ENCODE measurements at regions not wholly inside any gene's neighbourhood (a gene's known extent, or its start where the extent isn't known, plus 50 kb on each side); places are given as distances from the start of the nearest gene placed in this dataset.
A peak's percentile ranks its signal among the peaks of the same experiment; 100 is the strongest.
"Not testable (repeated sequence)": the region's sequence is repeated elsewhere in the genome, so short reads cannot be mapped to it uniquely, and the experiment has no call there.

- no peak for TF ChIP-seq CTCF (IDR thresholded peaks at IDR 0.05; ENCODE audit: insufficient read depth, low read length)
- DNase-seq (ENCODE audit: low read depth in 1 of 2, low spot score in 1 of 2) = no peak
- H3K27ac ChIP-seq (replicated peaks) = no peak overlapping the region
- H3K4me3 ChIP-seq (replicated peaks; ENCODE audit: insufficient read depth, low read length) = no peak overlapping the region
- no peaks in the 10 kb centered on the region for H3K27me3 ChIP-seq (ENCODE audit: insufficient read depth, poor library complexity, severe bottlenecking)
Measured at GRCh38 chr18:43830947-43831346, 553.7 kb upstream of the SYT4 start.

DNA sequence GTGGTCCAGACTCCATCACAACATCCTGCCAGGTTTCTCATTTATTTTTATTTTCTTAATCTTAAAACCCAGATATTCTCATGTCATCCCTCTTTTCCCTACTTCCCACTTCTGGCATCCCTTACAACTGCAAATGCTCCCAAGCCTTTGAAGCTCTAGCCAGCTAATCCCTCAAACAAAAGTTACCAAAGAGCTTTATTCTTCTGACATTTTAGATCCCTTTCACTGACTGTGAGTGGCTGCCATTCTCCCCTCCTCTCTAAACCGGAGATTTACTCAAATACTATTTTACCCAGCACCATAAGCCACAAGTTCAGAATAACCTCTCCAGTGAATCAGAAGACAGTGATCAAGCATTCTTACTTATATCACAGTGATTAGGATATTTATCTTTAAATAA, 569.0 kb upstream of the SYT4 start:
- peaks cover 2% of the 10 kb centered on the region for H3K27me3 ChIP-seq (ENCODE audit: insufficient read depth, poor library complexity, severe bottlenecking)
- TF ChIP-seq, protein P1, sequence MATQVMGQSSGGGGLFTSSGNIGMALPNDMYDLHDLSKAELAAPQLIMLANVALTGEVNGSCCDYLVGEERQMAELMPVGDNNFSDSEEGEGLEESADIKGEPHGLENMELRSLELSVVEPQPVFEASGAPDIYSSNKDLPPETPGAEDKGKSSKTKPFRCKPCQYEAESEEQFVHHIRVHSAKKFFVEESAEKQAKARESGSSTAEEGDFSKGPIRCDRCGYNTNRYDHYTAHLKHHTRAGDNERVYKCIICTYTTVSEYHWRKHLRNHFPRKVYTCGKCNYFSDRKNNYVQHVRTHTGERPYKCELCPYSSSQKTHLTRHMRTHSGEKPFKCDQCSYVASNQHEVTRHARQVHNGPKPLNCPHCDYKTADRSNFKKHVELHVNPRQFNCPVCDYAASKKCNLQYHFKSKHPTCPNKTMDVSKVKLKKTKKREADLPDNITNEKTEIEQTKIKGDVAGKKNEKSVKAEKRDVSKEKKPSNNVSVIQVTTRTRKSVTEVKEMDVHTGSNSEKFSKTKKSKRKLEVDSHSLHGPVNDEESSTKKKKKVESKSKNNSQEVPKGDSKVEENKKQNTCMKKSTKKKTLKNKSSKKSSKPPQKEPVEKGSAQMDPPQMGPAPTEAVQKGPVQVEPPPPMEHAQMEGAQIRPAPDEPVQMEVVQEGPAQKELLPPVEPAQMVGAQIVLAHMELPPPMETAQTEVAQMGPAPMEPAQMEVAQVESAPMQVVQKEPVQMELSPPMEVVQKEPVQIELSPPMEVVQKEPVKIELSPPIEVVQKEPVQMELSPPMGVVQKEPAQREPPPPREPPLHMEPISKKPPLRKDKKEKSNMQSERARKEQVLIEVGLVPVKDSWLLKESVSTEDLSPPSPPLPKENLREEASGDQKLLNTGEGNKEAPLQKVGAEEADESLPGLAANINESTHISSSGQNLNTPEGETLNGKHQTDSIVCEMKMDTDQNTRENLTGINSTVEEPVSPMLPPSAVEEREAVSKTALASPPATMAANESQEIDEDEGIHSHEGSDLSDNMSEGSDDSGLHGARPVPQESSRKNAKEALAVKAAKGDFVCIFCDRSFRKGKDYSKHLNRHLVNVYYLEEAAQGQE (IDR thresholded peaks at IDR 0.05; ENCODE audit: insufficient replicate concordance, low read depth) = no peak
- TF ChIP-seq GABPA (IDR thresholded peaks at IDR 0.05; ENCODE audit: low read depth) = no peak
- no peak for TF ChIP-seq CTCF (IDR thresholded peaks at IDR 0.05; ENCODE audit: insufficient read depth, low read length)
- TF ChIP-seq SPI1 (IDR thresholded peaks at IDR 0.05; ENCODE audit: borderline replicate concordance, low read depth) = no peak
- no peak for TF ChIP-seq POLR2AphosphoS5 (IDR thresholded peaks at IDR 0.05; ENCODE audit: low read depth)
- DNase-seq (ENCODE audit: low read depth in 1 of 2, low spot score in 1 of 2) = no peak
- H3K4me3 ChIP-seq (replicated peaks; ENCODE audit: insufficient read depth, low read length) = no peak overlapping the region
- H3K27ac ChIP-seq (replicated peaks) = no peak overlapping the region

DNA sequence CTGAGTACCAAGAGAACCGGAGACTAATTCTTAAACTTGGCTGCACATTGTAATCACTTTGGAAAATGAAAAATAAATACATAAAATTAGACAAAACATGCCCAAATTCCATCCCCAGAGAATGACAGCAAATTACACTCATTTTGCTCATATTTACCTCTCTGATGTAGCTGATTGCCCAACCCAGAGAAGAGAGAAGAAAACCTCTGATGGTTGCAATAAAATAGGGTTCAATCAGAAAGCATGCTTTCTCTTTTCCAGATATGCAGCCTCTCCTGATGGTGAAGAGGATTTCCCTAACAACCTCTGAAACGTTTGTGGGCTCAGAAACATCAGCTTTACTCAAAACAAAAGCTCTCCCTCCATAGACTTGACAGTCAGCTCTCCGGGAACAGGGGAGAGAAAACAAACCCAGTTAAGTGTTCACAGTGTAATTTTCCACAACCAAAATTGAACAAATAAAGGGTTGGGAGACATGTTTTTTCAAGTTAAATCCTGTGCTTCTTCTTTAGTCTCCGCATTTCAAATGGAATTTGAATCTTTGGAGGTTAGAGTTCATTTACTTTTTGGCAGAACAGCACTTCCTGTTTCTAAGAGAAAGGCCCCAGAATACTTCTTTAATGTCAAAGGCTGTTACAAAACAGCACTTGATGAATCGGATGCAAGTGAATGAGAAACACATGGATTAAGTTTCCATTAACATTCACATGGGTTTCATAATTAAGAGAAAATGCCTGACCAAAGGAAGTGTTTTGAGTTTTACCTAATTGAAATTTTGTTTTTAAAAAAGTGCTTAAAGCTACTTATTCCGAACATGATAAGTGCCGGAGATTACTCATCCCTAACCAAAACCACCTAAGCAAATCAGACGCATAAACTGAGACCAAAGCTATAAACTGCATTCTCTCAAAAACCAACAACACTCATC, 570.1 kb upstream of the SYT4 start:
- DNase-seq (ENCODE audit: low read depth in 1 of 2, low spot score in 1 of 2) = no peak
- peaks cover 2% of the 10 kb centered on the region for H3K27me3 ChIP-seq (ENCODE audit: insufficient read depth, poor library complexity, severe bottlenecking)
- no peak overlapping the region for H3K27ac ChIP-seq (replicated peaks)
- H3K4me3 ChIP-seq (replicated peaks; ENCODE audit: insufficient read depth, low read length) = no peak overlapping the region
- TF ChIP-seq SPI1 (IDR thresholded peaks at IDR 0.05; ENCODE audit: borderline replicate concordance, low read depth) = peak; percentile 79
- TF ChIP-seq GABPA (IDR thresholded peaks at IDR 0.05; ENCODE audit: low read depth) = no peak

GRCh38 chr18:43849831-43850230, 572.5 kb upstream of the SYT4 start:
- H3K4me3 ChIP-seq (replicated peaks; ENCODE audit: insufficient read depth, low read length); H3K27ac ChIP-seq (replicated peaks); DNase-seq (ENCODE audit: low read depth in 1 of 2, low spot score in 1 of 2); H3K27me3 ChIP-seq (ENCODE audit: insufficient read depth, poor library complexity, severe bottlenecking): not testable (repeated sequence)

- Histone ChIP-seq H3K27ac (replicated peaks) (no peak overlapping the region), H3K4me3 (replicated peaks; ENCODE audit: insufficient read depth, low read length) (no peak overlapping the region), H3K27me3 (ENCODE audit: insufficient read depth, poor library complexity, severe bottlenecking) (no peaks in the 10 kb centered on the region)
- TF ChIP-seq, protein P1 (IDR thresholded peaks at IDR 0.05; ENCODE audit: insufficient replicate concordance, low read depth) = no peak
- TF ChIP-seq CTCF (IDR thresholded peaks at IDR 0.05; ENCODE audit: insufficient read depth, low read length) = no peak
- DNase-seq (ENCODE audit: low read depth in 1 of 2, low spot score in 1 of 2) = no peak
Measured at GRCh38 chr18:43855376-43855775, 578.1 kb upstream of the SYT4 start.

All from HL-60 (cell line).